ENCODE measurements at regions not wholly inside any gene's neighbourhood (a gene's known extent, or its start where the extent isn't known, plus 50 kb on each side); places are given as distances from the start of the nearest gene placed in this dataset.

- TF ChIP-seq CTCF (conservative IDR thresholded peaks at IDR 0.05), result no peak
- H3T11ph ChIP-seq (ENCODE audit: low read length), result no peak overlapping the region
These were observed 808.8 kb upstream of the POU3F3 start for GRCh38 chr2:104045071-104045470.

More at GRCh38 chr2:104045071-104045470, 808.8 kb upstream of the POU3F3 start:
- Histone ChIP-seq H3K4me2 (ENCODE audit: insufficient read depth, insufficient read length, low read length) (no peak overlapping the region), H3K27ac (ENCODE audit: insufficient read length, low read depth, low read length) (no peak overlapping the region), H4K91ac (ENCODE audit: insufficient read length, low read depth, low read length) (no peak overlapping the region), H3K79me1 (ENCODE audit: insufficient read depth, low read depth, low read length, poor library complexity, severe bottlenecking) (no peaks in the 10 kb centered on the region), H4K20me1 (ENCODE audit: control insufficient read depth, insufficient read depth, insufficient read length) (no peaks in the 10 kb centered on the region), H3K27me3 (ENCODE audit: insufficient read depth, low read length) (no peaks in the 10 kb centered on the region), H4K8ac (replicated peaks; ENCODE audit: insufficient read length, low read depth, low read length) (no peak overlapping the region), H3K4me1 (ENCODE audit: insufficient read depth, low read length) (no peaks in the 10 kb centered on the region; the same call in 1 of the 2 replicates), H2BK20ac (ENCODE audit: low read depth, low read length, poor library complexity, severe bottlenecking) (no peak overlapping the region), H3K9me3 (ENCODE audit: control insufficient read depth, low read depth, low read length) (no peaks in the 10 kb centered on the region), H3K14ac (ENCODE audit: insufficient read depth, low read length) (no peak overlapping the region), H3K23me2 (ENCODE audit: insufficient read length, low read depth, low read length, poor library complexity, severe bottlenecking) (no peaks in the 10 kb centered on the region), H3K79me2 (ENCODE audit: insufficient read depth, low read length) (no peaks in the 10 kb centered on the region), H3K18ac (ENCODE audit: insufficient read length, low read depth, low read length) (no peak overlapping the region), H4K5ac (ENCODE audit: insufficient read length, low read depth, low read length) (no peak overlapping the region), H3K56ac (ENCODE audit: insufficient read length, low read depth, low read length) (no peak overlapping the region), H3K4ac (ENCODE audit: low read depth, low read length) (no peak overlapping the region), H2AFZ (ENCODE audit: low read length) (no peak overlapping the region), H3K9ac (ENCODE audit: extremely low read depth, insufficient read length, low read length) (no peak overlapping the region), H2BK5ac (ENCODE audit: insufficient read length, low read length) (no peak overlapping the region), H2AK5ac (ENCODE audit: insufficient read length, low read length) (no peak overlapping the region), H3K23ac (ENCODE audit: insufficient read length, low read depth, low read length) (no peak overlapping the region), H2BK12ac (ENCODE audit: insufficient read length, low read depth, low read length) (no peak overlapping the region), H2BK120ac (ENCODE audit: low read depth, low read length, poor library complexity, severe bottlenecking) (no peak overlapping the region), H2BK15ac (ENCODE audit: low read depth, low read length) (no peak overlapping the region)
- no peak for DNase-seq
- Mint-ChIP-seq H3K4me1 (peaks cover 10 to 11% of the 10 kb centered on the region in 2 experiments), H3K36me3 (ENCODE audit: insufficient read depth in 1 of 3, low read depth in 3 of 3) (no peaks in the 10 kb centered on the region), H3K9me3 (no peaks in the 10 kb centered on the region), H3K27ac (no peak overlapping the region), H3K4me3 (no peak overlapping the region), H3K27me3 (ENCODE audit: low read depth) (no peaks in the 10 kb centered on the region)
- no CpG with 5 or more reads among the region's 5 CpGs for WGBS (ENCODE audit: extremely low coverage, insufficient read length, low lambda C conversion rate)

All from H9 (cell line).